ENCODE measurements at regions not wholly inside any gene's neighbourhood (a gene's known extent, or its start where the extent isn't known, plus 50 kb on each side); places are given as distances from the start of the nearest gene placed in this dataset.
"Not testable (repeated sequence)": the region's sequence is repeated elsewhere in the genome, so short reads cannot be mapped to it uniquely, and the experiment has no call there.

GRCh38 chr5:155676967-155677366 lies 650.0 kb upstream of the SGCD start:
- no peak for DNase-seq (ENCODE audit: low read depth in 4 of 4, low spot score in 3 of 4)

- DNase-seq (ENCODE audit: low read depth in 4 of 4, low spot score in 3 of 4) = no peak
These were observed 648.6 kb upstream of the SGCD start for GRCh38 chr5:155678371-155678770.

GRCh38 chr5:155679530-155679929 lies 647.4 kb upstream of the SGCD start:
- no peak for DNase-seq (ENCODE audit: low read depth in 4 of 4, low spot score in 3 of 4)

- no peak for DNase-seq (ENCODE audit: low read depth in 4 of 4, low spot score in 3 of 4)
These were observed 642.5 kb upstream of the SGCD start for GRCh38 chr5:155684417-155684816.

- DNase-seq (ENCODE audit: low read depth in 4 of 4, low spot score in 3 of 4) = no peak
These were observed 640.8 kb upstream of the SGCD start for GRCh38 chr5:155686131-155686530.

GRCh38 chr5:155689406-155689805 lies 637.6 kb upstream of the SGCD start:
- DNase-seq (ENCODE audit: low read depth in 4 of 4, low spot score in 3 of 4) = no peak

- no peak for DNase-seq (ENCODE audit: low read depth in 4 of 4, low spot score in 3 of 4)
These were observed 630.6 kb upstream of the SGCD start for GRCh38 chr5:155696362-155696761.

GRCh38 chr5:155697236-155697635 lies 629.7 kb upstream of the SGCD start:
- no peak for DNase-seq (ENCODE audit: low read depth in 4 of 4, low spot score in 3 of 4)

- DNase-seq (ENCODE audit: low read depth in 4 of 4, low spot score in 3 of 4) = no peak
These were observed 627.6 kb upstream of the SGCD start for GRCh38 chr5:155699385-155699784.

- no peak for DNase-seq (ENCODE audit: low read depth in 4 of 4, low spot score in 3 of 4)
These were observed 626.6 kb upstream of the SGCD start for GRCh38 chr5:155700333-155700732.

GRCh38 chr5:155711882-155712281 lies 615.1 kb upstream of the SGCD start:
- DNase-seq (ENCODE audit: low read depth in 4 of 4, low spot score in 3 of 4) = no peak

GRCh38 chr5:155714435-155714834 lies 612.5 kb upstream of the SGCD start:
- not testable (repeated sequence) for DNase-seq (ENCODE audit: low read depth in 4 of 4, low spot score in 3 of 4)

- DNase-seq (ENCODE audit: low read depth in 4 of 4, low spot score in 3 of 4) = peak in 3 of 4 donors; percentile 37 to 58 (median 41)
These were observed 600.7 kb upstream of the SGCD start for GRCh38 chr5:155726267-155726666.

GRCh38 chr5:155727512-155728145 lies 599.3 kb upstream of the SGCD start:
- DNase-seq (ENCODE audit: low read depth in 4 of 4, low spot score in 3 of 4) = no peak

GRCh38 chr5:155728146-155728856 lies 598.7 kb upstream of the SGCD start:
- DNase-seq (ENCODE audit: low read depth in 4 of 4, low spot score in 3 of 4) = peak; percentile 37 to 58 (median 39)

- DNase-seq (ENCODE audit: low read depth in 4 of 4, low spot score in 3 of 4) = no peak
These were observed 597.9 kb upstream of the SGCD start for GRCh38 chr5:155728857-155729683.

- no peak for DNase-seq (ENCODE audit: low read depth in 4 of 4, low spot score in 3 of 4)
These were observed 597.3 kb upstream of the SGCD start for GRCh38 chr5:155729684-155730059.

GRCh38 chr5:155732587-155733376 lies 594.2 kb upstream of the SGCD start:
- no peak for DNase-seq (ENCODE audit: low read depth in 4 of 4, low spot score in 3 of 4)

- no peak for DNase-seq (ENCODE audit: low read depth in 4 of 4, low spot score in 3 of 4)
These were observed 593.0 kb upstream of the SGCD start for GRCh38 chr5:155733935-155734334.

- no peak for DNase-seq (ENCODE audit: low read depth in 4 of 4, low spot score in 3 of 4)
These were observed 591.6 kb upstream of the SGCD start for GRCh38 chr5:155735388-155735787.

- no peak for DNase-seq (ENCODE audit: low read depth in 4 of 4, low spot score in 3 of 4)
These were observed 588.3 kb upstream of the SGCD start for GRCh38 chr5:155738616-155739015.

Data from right renal pelvis (tissue), 4 donors.